SK-N-SH treated with all-trans-retinoic acid at 6 μM for 48 hours (cell line): ENCODE measurements at regions not wholly inside any gene's neighbourhood (a gene's known extent, or its start where the extent isn't known, plus 50 kb on each side); places are given as distances from the start of the nearest gene placed in this dataset.

ENCODE experiments used
- ARNTL ChIP-seq: fragments of 450-650 bp; formaldehyde crosslinking; IDR thresholded peaks from 2 replicates; pipeline ENCODE4 v1.5.0; 2020; ENCODE audit warnings: low read depth, mild to moderate bottlenecking, moderate library complexity, borderline replicate concordance
- TOX ChIP-seq: fragments of 250-450 bp; sonication (Bioruptor Pico); IDR thresholded peaks from 2 replicates; pipeline ENCODE4 v1.8.0; 2021; ENCODE audit warnings: mild to moderate bottlenecking, moderate library complexity, borderline replicate concordance
- TSHZ2 ChIP-seq: fragments of 250-450 bp; sonication (Bioruptor Pico); IDR thresholded peaks from 2 replicates; pipeline ENCODE4 v1.5.0; 2020; ENCODE audit warnings: mild to moderate bottlenecking, moderate library complexity
- ZFP3 ChIP-seq: fragments of 250-450 bp; sonication (Bioruptor Pico); IDR thresholded peaks from 2 replicates; pipeline ENCODE4 v1.5.0; 2020; ENCODE audit warnings: mild to moderate bottlenecking, moderate library complexity
- ZFP30 ChIP-seq: fragments of 450-650 bp; formaldehyde crosslinking; IDR thresholded peaks from 2 replicates; pipeline ENCODE4 v1.5.0; 2022; ENCODE audit warnings: mild to moderate bottlenecking, moderate library complexity
- ZNF565 ChIP-seq: fragments of 450-650 bp; formaldehyde crosslinking; conservative IDR thresholded peaks from 2 replicates; pipeline ENCODE4 v1.5.0; 2020; ENCODE audit warnings: low read depth, mild to moderate bottlenecking, moderate library complexity

GRCh38 chr12:31876568-31877424 is 82.4 kb upstream of the RESF1 start:
- TF ChIP-seq ARNTL (CRISPR knock-in tag) (no peak), ZFP3 (CRISPR knock-in tag) (no peak), TSHZ2 (CRISPR knock-in tag) (no peak), ZNF565 (no peak), TOX (no peak), ZFP30 (CRISPR knock-in tag) (no peak)
